Epithelial cell of prostate (primary cell): ENCODE measurements at regions not wholly inside any gene's neighbourhood (a gene's known extent, or its start where the extent isn't known, plus 50 kb on each side); places are given as distances from the start of the nearest gene placed in this dataset.
"Not testable (repeated sequence)": the region's sequence is repeated elsewhere in the genome, so short reads cannot be mapped to it uniquely, and the experiment has no call there.

ENCODE experiments used
- DNase-seq: peaks from one replicate; pipeline ENCODE4 v3.0.0-alpha.2; 2011; ENCODE audit warnings: low read depth, low spot score
- H3K27ac ChIP-seq: fragments of 450-650 bp; 2 replicates; pipeline ENCODE4 v1.5.1; 2017; ENCODE audit warnings: mild to moderate bottlenecking

- no peak overlapping the region for H3K27ac ChIP-seq
- no peak for DNase-seq
Measured at GRCh38 chr6:145141572-145141971, 593.7 kb downstream of the EPM2A start.

DNA sequence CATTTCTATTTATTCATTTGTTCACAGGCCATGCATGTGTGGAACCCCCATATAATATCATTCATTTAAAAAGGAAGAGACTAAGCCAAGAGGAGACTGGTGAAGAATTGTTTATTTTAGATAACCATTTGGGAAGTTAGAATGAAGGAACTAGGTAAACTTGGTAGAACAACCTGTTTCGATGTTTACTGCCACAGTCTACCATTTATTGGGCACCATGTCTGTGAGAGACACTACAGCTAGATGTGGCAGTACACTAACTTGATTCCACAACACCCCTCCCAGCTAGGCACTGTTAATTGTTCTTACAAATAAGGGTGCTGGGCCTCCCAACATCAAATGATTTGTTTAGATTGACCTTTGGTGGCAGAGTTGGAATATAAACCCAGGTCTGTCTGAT lies 592.4 kb downstream of the EPM2A start:
- H3K27ac ChIP-seq = no peak overlapping the region
- DNase-seq = no peak

DNA sequence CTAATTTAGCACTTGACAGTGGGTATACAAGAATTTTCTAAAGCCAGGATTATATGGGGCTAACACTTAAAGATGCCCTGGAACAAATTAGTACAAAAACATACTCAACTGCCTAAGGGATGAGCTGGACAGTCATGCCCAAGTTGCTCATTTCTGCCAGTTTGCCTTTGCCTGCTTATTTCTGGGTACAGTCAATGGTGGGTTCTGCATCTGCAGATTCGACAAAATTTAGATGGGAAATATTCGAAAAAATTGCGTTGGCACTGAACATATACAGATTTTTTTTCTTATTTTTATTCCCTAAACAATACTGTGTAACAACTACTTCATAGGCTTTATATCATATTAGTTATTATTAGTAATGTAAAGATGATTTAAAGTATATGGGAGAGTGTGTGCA lies 591.9 kb downstream of the EPM2A start:
- DNase-seq = no peak
- H3K27ac ChIP-seq = no peak overlapping the region

DNA sequence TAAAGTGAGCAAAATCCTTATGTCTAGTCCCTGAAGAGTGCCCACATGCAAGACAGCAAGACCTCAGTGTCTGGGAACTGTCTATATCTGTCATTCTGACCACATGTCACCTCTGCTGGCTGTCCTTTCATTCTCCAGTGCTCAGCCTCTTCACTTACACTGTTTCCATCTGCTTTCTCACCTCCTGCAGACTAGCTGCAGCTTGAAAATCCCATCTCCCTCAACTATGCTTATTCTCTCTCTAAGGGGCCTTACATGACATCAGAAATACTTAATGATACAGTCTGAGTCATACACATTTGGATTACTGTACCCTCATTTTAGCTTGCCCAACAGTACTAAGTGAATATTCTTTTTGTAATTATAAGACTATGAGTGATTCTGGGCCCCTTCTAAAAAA lies 587.8 kb downstream of the EPM2A start:
- peak overlapping the region; percentile 24 for H3K27ac ChIP-seq
- peak; percentile 5 for DNase-seq

DNA sequence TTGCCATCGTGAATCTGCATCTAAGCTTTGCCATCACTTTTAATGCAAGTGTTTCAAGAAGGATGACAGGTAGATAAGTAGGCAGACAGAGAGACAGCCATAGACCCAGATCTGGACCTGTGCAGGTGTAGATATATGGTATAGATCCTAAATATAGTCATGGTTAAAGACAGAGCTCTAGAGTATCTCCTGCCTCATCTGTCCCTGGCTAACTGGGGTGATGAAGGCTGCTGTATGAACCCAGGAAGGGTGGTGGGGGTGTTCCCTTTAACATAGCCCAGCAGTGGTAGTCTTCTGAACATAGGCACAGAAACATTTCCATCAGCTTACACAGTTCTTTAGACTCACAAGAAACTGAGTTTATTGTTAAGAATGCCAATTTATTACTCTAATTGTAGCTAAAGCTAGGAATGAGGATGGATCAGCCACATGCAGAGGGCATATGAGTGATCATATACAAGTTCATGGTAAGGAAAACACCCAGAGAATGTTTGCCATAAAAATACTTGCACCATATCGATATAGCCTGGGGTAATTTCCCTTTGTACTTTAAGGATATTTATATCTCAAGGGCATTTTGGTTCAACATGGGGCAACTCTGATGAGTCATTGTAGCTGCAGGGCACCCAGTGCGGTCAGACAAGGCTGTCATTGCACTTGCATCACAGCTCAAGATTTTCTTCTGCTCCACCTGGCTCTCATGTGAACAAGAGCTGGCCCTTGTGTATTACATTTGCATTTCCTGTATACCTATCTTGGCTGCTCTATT lies 587.2 kb downstream of the EPM2A start:
- DNase-seq = peak; percentile 92
- H3K27ac ChIP-seq = peak overlapping the region; percentile 24

GRCh38 chr6:145148776-145149175 lies 586.5 kb downstream of the EPM2A start:
- no peak for DNase-seq
- H3K27ac ChIP-seq = peak overlapping the region; percentile 24

GRCh38 chr6:145151624-145152023 lies 583.7 kb downstream of the EPM2A start:
- H3K27ac ChIP-seq = no peak overlapping the region
- no peak for DNase-seq

DNA sequence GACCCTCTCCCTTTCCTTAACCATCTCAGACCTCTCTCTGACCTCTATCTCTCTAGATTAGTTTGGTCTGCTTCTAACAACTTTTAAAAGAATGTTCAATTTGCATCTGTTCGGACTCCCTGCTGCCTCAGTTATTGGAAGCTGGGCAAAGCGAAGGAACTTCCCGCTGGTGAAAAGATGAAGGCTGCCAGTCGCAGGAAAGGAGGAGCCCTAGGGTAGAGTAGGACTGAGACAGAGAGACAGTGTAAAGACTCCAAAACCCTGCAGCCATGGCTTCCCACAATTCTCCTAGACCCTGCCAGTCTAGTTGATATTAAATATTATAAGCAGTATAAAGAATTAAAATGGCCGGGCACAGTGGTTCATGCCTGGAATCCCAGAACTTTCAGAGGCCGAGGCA lies 581.8 kb downstream of the EPM2A start:
- no peak overlapping the region for H3K27ac ChIP-seq
- no peak for DNase-seq

GRCh38 chr6:145155411-145155810 lies 579.9 kb downstream of the EPM2A start:
- DNase-seq = no peak
- no peak overlapping the region for H3K27ac ChIP-seq

DNA sequence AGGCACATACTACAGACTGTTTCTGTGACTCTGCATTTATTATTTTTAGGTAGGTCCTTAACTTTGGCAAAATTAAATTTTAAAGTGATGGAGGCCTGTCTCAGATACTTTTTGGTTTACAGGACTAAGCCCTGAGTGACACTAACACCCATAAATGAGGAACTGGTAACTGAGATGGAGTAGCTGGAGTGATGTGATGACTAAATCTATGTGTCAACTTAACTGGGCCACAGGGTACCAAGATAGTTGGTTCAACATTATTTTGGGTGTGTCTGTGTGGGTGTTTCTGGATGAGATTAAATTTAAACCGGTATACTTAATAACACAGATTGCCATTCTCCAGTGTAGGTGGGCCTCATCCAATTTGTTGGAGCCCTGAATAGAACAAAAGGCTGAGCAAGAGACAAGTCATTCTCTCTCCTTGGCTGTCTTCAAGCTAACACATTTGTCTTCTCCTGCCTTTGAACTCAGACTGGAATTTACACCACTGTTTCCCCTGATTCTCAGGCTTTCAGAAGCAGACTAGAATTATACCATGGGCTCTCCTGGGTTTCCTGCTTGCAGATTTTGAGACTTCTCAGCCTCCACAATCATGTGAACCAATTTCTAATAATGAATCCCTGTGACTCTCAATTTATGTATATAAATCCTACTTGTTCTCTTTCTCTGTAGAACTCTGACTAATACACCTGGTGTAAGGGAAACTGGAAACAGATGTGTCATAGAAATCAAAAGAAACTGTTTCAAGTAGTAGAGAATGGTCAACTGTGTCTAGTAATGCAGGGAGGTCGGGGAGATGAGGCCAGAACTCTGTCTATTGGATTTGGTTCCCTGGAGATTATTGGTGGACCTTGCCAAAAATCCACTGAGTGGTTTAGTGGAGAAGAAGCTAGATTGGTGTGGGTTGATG lies 579.2 kb downstream of the EPM2A start:
- DNase-seq = peak; percentile 12
- peak overlapping the region; percentile 19 for H3K27ac ChIP-seq

DNA sequence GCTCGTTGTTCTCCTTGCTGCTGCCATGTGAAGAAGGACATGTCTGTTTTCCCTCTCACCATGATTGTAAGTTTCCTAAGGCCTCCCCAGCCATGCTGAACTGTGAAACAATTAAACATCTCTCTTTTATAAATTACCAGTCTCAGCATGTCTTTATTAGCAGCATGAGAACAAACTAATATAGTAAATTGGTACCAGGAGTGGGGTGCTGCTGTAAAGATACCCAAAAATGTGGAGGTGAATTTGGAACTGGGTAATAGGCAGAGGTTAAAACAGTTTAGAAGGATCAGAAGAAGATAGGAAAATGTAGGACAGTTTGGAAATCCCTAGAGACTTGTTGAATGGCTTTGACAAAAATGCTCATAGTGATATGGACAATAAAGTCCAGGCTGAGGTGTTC lies 576.7 kb downstream of the EPM2A start:
- DNase-seq, H3K27ac ChIP-seq: not testable (repeated sequence)

DNA sequence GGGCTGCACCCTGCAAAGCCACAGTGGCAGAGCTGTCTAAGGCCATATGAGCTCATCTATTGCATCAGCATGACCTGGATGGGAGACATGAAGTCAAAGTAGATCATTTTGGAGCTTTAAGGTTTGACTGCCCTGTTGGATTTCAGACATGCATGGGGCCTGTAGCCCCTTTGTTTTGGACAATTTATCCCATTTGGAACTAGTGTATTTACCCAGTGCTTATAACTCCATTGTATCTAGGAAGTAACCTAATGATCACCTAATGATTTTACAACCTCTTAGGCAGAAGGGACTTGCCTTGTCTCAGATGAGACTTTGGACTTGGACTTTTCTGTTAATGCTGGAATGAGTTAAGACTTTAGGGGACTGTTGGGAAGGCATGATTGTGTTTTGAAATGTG lies 575.4 kb downstream of the EPM2A start:
- H3K27ac ChIP-seq = no peak overlapping the region
- no peak for DNase-seq

DNA sequence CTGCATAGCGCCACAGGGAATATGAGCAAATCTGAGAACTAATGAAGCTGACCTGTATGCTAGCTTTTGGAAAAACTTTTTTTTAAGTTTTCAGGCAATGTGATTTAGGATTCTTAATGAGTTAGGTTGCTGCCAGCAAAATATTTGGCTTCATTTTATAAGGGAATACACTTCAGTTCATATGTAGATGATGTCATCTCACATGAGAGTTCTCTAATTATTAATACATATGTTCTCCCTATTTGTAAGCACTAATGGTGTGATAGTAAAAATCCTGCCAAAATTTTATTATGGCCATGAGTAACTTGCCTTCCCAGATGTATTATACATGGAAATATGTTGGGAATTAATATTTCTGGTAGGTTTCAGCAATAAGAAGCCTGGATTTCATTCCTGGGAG lies 573.8 kb downstream of the EPM2A start:
- H3K27ac ChIP-seq = no peak overlapping the region
- DNase-seq = no peak

- H3K27ac ChIP-seq = no peak overlapping the region
- no peak for DNase-seq
Measured at GRCh38 chr6:145169726-145170224, 565.5 kb downstream of the EPM2A start.

DNA sequence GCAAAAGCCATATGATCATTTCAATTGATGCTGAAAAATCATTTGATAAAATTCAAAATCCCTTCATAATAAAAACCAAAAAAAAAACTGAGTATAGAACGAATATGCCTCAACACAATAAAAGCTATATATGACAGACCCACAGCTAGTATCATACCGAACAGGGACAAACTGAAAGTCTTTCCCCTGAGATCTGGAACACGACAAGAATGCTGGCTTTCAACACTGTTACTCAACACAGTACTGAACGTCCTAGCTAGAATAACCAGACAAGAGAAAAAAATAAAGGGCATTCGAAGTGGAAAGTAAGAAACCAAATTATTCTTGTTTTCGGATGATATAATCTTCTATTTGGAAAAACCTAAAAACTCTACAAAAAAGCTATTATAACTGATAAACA lies 559.9 kb downstream of the EPM2A start:
- DNase-seq = no peak
- H3K27ac ChIP-seq = no peak overlapping the region

DNA sequence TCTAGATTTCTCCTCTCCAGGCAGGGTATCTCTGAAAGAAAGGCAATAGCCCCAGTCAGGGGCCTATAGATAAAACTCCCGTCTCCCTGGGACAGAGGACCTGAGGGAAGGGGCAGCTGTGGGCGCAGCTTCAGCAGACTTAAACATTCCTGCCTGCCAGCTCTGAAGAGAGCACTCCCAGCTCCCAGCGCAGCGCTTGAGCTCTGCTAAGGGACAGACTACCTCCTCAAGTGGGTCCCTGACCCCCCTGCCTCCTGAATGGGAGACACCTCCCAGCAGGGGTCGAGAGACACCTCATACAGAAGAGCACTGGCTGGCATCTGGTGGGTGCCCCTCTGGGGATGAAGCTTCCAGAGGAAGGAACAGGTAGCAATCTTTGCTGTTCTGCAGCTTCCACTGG lies 556.9 kb downstream of the EPM2A start:
- H3K27ac ChIP-seq = no peak overlapping the region
- no peak for DNase-seq

- DNase-seq = no peak
- no peak overlapping the region for H3K27ac ChIP-seq
Measured at GRCh38 chr6:145187491-145188206, 547.7 kb downstream of the EPM2A start.

DNA sequence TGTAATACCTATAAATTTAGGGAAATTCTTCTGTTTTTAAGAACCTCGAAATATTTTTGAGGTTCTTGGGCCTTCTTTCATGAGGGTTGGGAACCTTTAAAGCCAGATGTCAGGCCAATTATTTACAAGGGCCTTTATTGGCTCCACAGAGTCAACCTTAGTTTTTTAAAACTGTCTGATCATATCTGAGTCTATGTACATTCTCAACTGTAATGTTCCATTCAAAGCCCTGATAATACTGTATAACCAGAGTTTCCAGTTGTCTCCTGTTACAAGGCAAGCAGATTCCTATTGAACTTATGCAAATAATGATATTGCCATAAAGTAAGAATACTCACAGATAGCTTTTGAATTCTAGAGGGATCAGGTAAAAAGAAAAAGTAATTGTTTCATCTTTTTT lies 545.5 kb downstream of the EPM2A start:
- H3K27ac ChIP-seq = no peak overlapping the region
- DNase-seq = no peak

DNA sequence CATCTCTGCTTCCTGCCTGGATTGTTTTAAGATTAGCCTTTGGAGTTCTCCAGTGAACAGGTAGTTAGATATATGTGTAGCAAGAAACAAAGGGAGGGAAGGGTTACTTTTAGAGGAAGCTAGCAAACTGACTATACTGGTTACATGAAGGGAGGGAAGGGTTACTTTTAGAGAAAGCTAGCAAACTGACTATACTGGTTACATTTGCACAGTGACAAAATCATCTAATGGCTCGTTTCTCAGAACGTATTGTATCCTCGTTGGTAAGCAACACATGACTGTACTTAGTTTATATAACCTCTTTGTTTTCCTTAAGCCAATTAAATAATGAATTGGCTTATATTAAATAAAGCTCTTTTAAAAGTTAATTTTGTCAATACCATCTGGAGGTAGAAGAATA lies 540.9 kb downstream of the EPM2A start:
- DNase-seq = no peak

GRCh38 chr6:145199961-145200360 lies 535.4 kb downstream of the EPM2A start:
- peak; percentile 12 for DNase-seq
- H3K27ac ChIP-seq = no peak overlapping the region

More for the DNA sequence above, 540.9 kb downstream of the EPM2A start:
- no peak overlapping the region for H3K27ac ChIP-seq

- no peak overlapping the region for H3K27ac ChIP-seq
- no peak for DNase-seq
Measured at GRCh38 chr6:145204301-145204700, 531.0 kb downstream of the EPM2A start.
